ENCODE measurements at regions not wholly inside any gene's neighbourhood (a gene's known extent, or its start where the extent isn't known, plus 50 kb on each side); places are given as distances from the start of the nearest gene placed in this dataset.

DNA sequence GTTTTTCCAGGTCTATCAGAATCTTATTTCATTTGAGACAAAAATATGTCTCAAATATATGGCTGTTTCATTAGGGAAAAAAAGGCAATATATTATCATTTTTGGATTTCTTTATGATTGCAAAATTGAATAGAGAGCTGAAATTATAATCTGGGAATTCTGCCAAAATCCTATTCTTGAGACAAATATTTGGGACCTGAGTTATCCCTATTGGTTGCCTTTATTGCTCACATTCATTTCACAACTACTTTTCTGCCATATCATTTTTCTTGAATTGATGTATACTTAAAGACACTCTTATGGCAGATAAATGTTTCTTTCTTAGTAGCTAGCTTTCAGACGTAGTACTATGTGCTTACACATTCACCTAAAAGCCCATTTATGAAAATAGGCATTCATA, 241.6 kb upstream of the NOVA1 start:
- in situ Hi-C loops (cut with HindIII; ENCODE audit: low pct_unique_long_range_greater_than_20kb, low sequenced_read_pairs): no loop called here
- no peak for DNase-seq (ENCODE audit: low read depth, low spot score)

GRCh38 chr14:26841326-26841725, 243.5 kb upstream of the NOVA1 start:
- in situ Hi-C loops (cut with HindIII; ENCODE audit: low pct_unique_long_range_greater_than_20kb, low sequenced_read_pairs): no loop called here
- DNase-seq (ENCODE audit: low read depth, low spot score): no peak

- in situ Hi-C loops (cut with HindIII; ENCODE audit: low pct_unique_long_range_greater_than_20kb, low sequenced_read_pairs): no loop called here
- DNase-seq (ENCODE audit: low read depth, low spot score): peak; percentile 61
Observed at GRCh38 chr14:26841920-26842741, 244.3 kb upstream of the NOVA1 start.

DNA sequence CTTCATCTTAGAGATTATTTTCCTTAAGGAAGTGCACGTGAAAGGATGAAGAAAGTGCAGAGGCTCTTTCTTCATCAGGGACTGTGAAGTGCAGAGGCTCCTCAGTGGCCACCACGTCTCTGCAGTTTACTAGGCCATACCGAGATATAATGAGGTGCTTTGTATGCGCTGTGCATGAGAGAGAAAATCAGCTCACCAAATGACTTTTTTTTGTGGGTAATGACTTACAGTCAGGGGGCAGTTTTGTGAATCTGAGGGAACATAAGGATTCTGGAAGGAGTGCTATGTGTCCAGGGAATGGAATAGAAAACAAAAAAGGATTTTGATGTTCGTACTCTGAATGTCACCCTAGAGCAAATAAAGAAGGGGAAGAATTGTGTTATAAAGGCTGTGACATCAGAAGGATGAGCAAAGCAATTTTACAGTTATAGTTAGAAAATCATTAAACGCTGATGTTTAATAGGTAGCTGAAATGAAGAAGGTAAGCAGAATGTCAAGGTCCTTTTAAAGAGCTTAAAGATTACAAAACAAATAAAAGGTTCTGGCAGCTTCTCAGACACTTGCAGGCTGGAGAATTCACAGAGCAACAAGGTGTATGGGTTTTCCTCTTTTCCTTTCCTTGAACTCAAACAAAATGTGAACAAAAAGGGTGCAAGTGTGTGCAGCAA, 247.5 kb upstream of the NOVA1 start:
- peak; percentile 84 for DNase-seq (ENCODE audit: low read depth, low spot score)
- in situ Hi-C loops (cut with HindIII; ENCODE audit: low pct_unique_long_range_greater_than_20kb, low sequenced_read_pairs): no loop called here

- in situ Hi-C loops (cut with HindIII; ENCODE audit: low pct_unique_long_range_greater_than_20kb, low sequenced_read_pairs): no loop called here
- DNase-seq (ENCODE audit: low read depth, low spot score): no peak
Observed at GRCh38 chr14:26846388-26846787, 248.6 kb upstream of the NOVA1 start.

GRCh38 chr14:26849514-26849913, 251.7 kb upstream of the NOVA1 start:
- DNase-seq (ENCODE audit: low read depth, low spot score): no peak
- in situ Hi-C loops (cut with HindIII; ENCODE audit: low pct_unique_long_range_greater_than_20kb, low sequenced_read_pairs): no loop called here

DNA sequence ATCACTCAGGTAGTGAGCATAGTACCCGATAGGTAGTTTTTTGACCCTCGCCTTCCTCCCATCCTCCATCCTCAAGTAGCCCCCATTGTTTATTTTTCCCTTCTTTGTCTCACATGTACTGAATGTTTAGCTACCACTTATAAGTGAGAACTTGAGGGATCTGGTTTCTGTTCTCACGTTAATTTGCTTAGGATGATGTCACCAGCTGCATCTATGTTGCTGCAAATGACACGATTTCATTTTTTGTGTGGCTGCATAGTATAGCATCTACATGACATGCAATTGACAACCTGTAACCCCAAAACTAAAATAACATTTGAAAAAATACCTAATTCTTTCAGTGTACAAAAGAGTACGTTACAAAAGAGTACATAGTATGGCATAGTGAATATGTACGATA, 254.0 kb upstream of the NOVA1 start:
- no peak for DNase-seq (ENCODE audit: low read depth, low spot score)
- in situ Hi-C loops (cut with HindIII; ENCODE audit: low pct_unique_long_range_greater_than_20kb, low sequenced_read_pairs): no loop called here

DNA sequence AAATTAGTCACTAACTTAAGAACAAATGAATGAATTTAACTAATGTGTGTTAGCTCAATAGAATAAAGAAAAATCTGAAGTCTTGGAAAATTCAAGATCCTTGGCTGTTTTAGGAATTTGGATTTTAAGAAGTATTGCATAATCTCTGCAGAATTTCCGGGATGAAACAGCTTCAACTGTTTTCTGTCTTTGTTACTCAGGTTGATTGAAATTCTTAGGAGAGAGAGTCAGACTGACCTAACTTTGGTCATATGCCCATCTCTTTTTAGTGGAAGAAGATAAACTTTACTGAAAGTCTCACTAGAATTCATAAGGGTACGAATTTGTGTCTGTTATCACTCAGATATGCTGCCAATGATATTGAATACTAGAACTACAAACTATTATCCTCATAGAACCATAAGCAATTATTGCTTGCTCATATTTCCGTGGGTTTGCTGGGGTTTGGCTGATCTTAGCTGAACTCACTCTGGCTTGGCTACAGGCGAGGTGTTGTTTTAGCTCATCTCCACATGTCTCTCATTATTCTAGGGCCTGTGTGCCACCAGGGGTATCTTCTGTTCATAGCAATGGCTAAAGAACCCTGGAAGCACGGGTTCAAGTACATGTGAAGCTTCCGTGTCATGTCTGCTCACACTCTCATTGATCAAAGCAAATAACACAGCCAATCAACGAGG, 257.4 kb upstream of the NOVA1 start:
- in situ Hi-C loops (cut with HindIII; ENCODE audit: low pct_unique_long_range_greater_than_20kb, low sequenced_read_pairs): no loop called here
- DNase-seq (ENCODE audit: low read depth, low spot score): no peak

DNA sequence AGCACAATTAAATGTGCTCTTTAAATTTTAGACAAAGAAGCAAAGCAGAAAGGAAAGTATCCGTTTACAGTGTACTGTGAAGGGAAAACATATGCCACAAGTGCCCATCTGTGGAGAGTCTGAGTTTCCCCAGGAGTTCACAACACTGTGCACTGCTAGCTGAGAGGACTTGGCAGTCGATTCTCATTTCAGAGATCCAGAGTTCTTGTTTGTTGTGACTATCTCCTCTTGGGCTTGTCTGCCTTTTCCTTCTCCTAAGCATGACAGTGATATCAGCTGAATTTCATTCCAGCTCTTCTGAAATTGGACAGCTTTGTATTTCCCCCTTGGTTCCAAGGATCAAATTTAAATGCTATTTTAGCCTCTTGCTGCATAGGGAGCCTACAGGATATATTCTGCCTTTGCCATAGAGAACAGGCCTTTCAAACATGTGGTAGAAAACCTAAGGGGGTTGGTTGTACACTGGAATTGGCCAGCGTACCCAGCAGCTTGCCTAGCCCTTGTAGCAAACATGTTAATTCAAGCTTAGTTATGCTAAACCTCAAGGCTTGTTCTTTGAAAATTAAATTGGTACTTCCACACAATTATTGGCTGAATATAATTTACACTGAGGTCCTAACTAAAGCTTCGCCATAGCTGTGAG, 259.2 kb upstream of the NOVA1 start:
- in situ Hi-C loops (cut with HindIII; ENCODE audit: low pct_unique_long_range_greater_than_20kb, low sequenced_read_pairs): no loop called here
- no peak for DNase-seq (ENCODE audit: low read depth, low spot score)

DNA sequence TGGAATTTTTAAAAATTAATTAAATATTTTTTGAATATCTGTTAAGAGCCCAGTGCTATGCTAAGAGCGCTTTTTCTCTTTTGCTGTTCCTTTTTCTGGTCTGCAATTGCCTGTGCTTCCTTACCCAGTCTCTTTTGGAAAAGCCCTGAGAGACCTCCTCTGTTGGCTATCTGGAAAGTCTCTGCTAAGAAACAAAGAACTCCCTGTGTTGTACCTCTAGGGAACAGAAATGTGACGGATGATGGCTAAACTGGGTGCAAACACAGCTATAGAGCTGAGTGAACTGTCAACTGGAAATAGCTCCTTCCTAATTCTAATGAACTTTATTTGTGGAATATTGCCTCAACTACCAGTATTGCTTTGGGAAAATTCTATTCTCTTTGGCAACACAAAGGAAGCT, 261.6 kb upstream of the NOVA1 start:
- DNase-seq (ENCODE audit: low read depth, low spot score): peak; percentile 94
- in situ Hi-C loops (cut with HindIII; ENCODE audit: low pct_unique_long_range_greater_than_20kb, low sequenced_read_pairs): no loop called here

GRCh38 chr14:26860111-26860510, 262.3 kb upstream of the NOVA1 start:
- in situ Hi-C loops (cut with HindIII; ENCODE audit: low pct_unique_long_range_greater_than_20kb, low sequenced_read_pairs): no loop called here
- no peak for DNase-seq (ENCODE audit: low read depth, low spot score)

DNA sequence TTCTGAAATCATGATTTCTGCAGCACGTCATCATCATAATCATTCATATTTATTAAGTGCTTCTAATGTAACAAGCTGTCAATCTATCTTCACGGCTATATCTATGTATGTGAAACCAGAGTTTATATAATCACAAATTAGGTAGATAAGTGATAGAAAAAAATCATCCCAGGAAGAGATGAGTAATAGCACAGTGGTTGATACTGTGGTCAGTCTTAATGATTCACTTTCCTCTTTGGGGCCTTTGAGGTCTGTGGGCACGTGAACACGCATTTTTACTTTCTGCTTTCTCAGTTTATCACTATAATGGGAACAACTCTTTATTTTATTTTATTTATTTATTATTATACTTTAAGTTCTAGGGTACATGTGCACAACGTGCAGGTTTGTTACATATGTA, 265.9 kb upstream of the NOVA1 start:
- in situ Hi-C loops (cut with HindIII; ENCODE audit: low pct_unique_long_range_greater_than_20kb, low sequenced_read_pairs): no loop called here
- no peak for DNase-seq (ENCODE audit: low read depth, low spot score)

GRCh38 chr14:26866721-26867120, 268.9 kb upstream of the NOVA1 start:
- DNase-seq (ENCODE audit: low read depth, low spot score): no peak
- in situ Hi-C loops (cut with HindIII; ENCODE audit: low pct_unique_long_range_greater_than_20kb, low sequenced_read_pairs): no loop called here

DNA sequence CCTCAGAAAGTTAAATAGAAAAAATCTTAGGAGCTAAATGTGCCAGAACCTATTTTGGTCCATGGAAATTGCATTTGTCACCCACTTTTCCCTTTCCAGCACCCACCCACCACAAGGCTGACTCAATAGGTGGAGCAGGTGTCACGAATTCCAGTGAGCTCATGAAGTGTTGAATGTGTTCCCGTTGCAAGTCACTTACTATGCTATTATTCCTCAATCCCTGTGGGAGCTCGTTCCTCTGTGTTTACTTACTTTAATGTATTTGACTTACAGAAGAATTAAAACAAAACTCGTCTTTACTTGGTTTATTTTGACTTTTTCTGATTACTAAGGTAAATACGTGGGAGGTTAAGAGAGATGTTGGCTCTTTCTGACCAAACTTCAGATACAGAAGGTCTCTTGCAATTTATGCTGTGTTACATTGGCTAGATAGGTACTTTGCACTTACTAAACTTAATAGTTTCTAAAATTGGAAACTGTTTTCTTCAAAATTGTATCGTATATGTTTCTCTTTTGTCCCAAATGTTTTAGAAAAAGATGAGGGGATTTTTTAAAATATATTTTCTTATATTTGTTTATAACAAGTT, 269.4 kb upstream of the NOVA1 start:
- no peak for DNase-seq (ENCODE audit: low read depth, low spot score)
- in situ Hi-C loops (cut with HindIII; ENCODE audit: low pct_unique_long_range_greater_than_20kb, low sequenced_read_pairs): no loop called here

DNA sequence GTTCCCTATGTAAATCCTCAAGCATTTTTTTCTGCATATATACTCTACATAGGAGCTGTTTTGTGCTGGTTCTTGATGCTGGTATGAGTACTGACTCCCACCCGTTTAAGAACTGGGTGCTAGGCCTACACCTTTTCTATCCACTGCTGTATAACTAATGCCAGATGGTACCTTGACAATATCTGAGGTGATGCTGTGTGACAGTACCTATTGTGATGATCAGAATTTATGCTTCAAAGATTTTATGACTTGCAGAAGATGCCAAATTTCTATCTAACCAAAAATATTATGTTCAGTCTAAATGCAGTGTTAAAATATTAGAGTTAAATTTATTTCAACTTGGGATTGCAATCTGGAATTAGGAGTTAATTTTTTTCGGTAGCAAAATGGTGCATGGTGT, 272.3 kb upstream of the NOVA1 start:
- DNase-seq (ENCODE audit: low read depth, low spot score): no peak
- in situ Hi-C loops (cut with HindIII; ENCODE audit: low pct_unique_long_range_greater_than_20kb, low sequenced_read_pairs): no loop called here

GRCh38 chr14:26870722-26871617, 273.1 kb upstream of the NOVA1 start:
- in situ Hi-C loops (cut with HindIII; ENCODE audit: low pct_unique_long_range_greater_than_20kb, low sequenced_read_pairs): no loop called here
- peak; percentile 9 for DNase-seq (ENCODE audit: low read depth, low spot score)

Data from SK-MEL-5 (cell line).